ENCODE measurements at regions not wholly inside any gene's neighbourhood (a gene's known extent, or its start where the extent isn't known, plus 50 kb on each side); places are given as distances from the start of the nearest gene placed in this dataset.
A peak's percentile ranks its signal among the peaks of the same experiment; 100 is the strongest.

GRCh38 chrX:16376056-16376455, 208.8 kb downstream of the MAGEB17 start:
- Histone ChIP-seq H3K36me3 (ENCODE audit: control insufficient read depth, insufficient read depth, low read length) (no peaks in the 10 kb centered on the region), H3K9me3 (replicated peaks; ENCODE audit: control insufficient read depth, low read depth, low read length) (no peaks in the 10 kb centered on the region), H3K27ac (ENCODE audit: low read length) (no peak overlapping the region), H3K4me3 (ENCODE audit: low read length) (no peak overlapping the region), H3K27me3 (ENCODE audit: control insufficient read depth, insufficient read depth, low read length) (peaks cover 8% of the 10 kb centered on the region), H3K4me1 (ENCODE audit: control insufficient read depth, insufficient read depth, low read length) (no peaks in the 10 kb centered on the region)
- no peak for DNase-seq
- WGBS (ENCODE audit: insufficient coverage) = no CpG with 5 or more reads among the region's 2 CpGs

GRCh38 chrX:16386126-16386525, 218.8 kb downstream of the MAGEB17 start:
- no peaks in the 10 kb centered on the region for H3K36me3 ChIP-seq (ENCODE audit: control insufficient read depth, insufficient read depth, low read length)
- no peak overlapping the region for H3K4me3 ChIP-seq (ENCODE audit: low read length)
- no peaks in the 10 kb centered on the region for H3K4me1 ChIP-seq (ENCODE audit: control insufficient read depth, insufficient read depth, low read length)
- peaks cover 7% of the 10 kb centered on the region for H3K27me3 ChIP-seq (ENCODE audit: control insufficient read depth, insufficient read depth, low read length)
- DNase-seq = peak; percentile 10
- H3K9me3 ChIP-seq (replicated peaks; ENCODE audit: control insufficient read depth, low read depth, low read length) = no peaks in the 10 kb centered on the region
- H3K27ac ChIP-seq (ENCODE audit: low read length) = no peak overlapping the region

GRCh38 chrX:16392597-16392996, 225.3 kb downstream of the MAGEB17 start:
- no CpG with 5 or more reads among the region's 2 CpGs for WGBS (ENCODE audit: insufficient coverage)
- H3K27ac ChIP-seq (ENCODE audit: low read length) = no peak overlapping the region
- H3K9me3 ChIP-seq (replicated peaks; ENCODE audit: control insufficient read depth, low read depth, low read length) = no peaks in the 10 kb centered on the region
- DNase-seq = no peak
- peaks cover 7% of the 10 kb centered on the region for H3K27me3 ChIP-seq (ENCODE audit: control insufficient read depth, insufficient read depth, low read length)
- no peaks in the 10 kb centered on the region for H3K4me1 ChIP-seq (ENCODE audit: control insufficient read depth, insufficient read depth, low read length)
- no peak overlapping the region for H3K4me3 ChIP-seq (ENCODE audit: low read length)
- no peaks in the 10 kb centered on the region for H3K36me3 ChIP-seq (ENCODE audit: control insufficient read depth, insufficient read depth, low read length)

- 17% methylated on average over 1 of the region's 3 CpGs for WGBS (ENCODE audit: insufficient coverage)
- DNase-seq = no peak
- no peak overlapping the region for H3K4me3 ChIP-seq (ENCODE audit: low read length)
These were observed 227.0 kb downstream of the MAGEB17 start for GRCh38 chrX:16394290-16394689.

GRCh38 chrX:16403808-16404207, 236.5 kb downstream of the MAGEB17 start:
- no peak overlapping the region for H3K27ac ChIP-seq (ENCODE audit: low read length)
- no peak overlapping the region for H3K4me3 ChIP-seq (ENCODE audit: low read length)
- no peaks in the 10 kb centered on the region for H3K9me3 ChIP-seq (replicated peaks; ENCODE audit: control insufficient read depth, low read depth, low read length)
- no peak for DNase-seq
- H3K36me3 ChIP-seq (ENCODE audit: control insufficient read depth, insufficient read depth, low read length) = no peaks in the 10 kb centered on the region
- no peaks in the 10 kb centered on the region for H3K4me1 ChIP-seq (ENCODE audit: control insufficient read depth, insufficient read depth, low read length)
- no CpG with 5 or more reads among the region's 2 CpGs for WGBS (ENCODE audit: insufficient coverage)
- peaks cover 12% of the 10 kb centered on the region for H3K27me3 ChIP-seq (ENCODE audit: control insufficient read depth, insufficient read depth, low read length)

More at GRCh38 chrX:16394290-16394689, 227.0 kb downstream of the MAGEB17 start:
- H3K27me3 ChIP-seq (ENCODE audit: control insufficient read depth, insufficient read depth, low read length) = peaks cover 5% of the 10 kb centered on the region
- H3K27ac ChIP-seq (ENCODE audit: low read length) = no peak overlapping the region
- H3K36me3 ChIP-seq (ENCODE audit: control insufficient read depth, insufficient read depth, low read length) = no peaks in the 10 kb centered on the region
- no peaks in the 10 kb centered on the region for H3K4me1 ChIP-seq (ENCODE audit: control insufficient read depth, insufficient read depth, low read length)
- H3K9me3 ChIP-seq (replicated peaks; ENCODE audit: control insufficient read depth, low read depth, low read length) = no peaks in the 10 kb centered on the region

- no peaks in the 10 kb centered on the region for H3K4me1 ChIP-seq (ENCODE audit: control insufficient read depth, insufficient read depth, low read length)
- WGBS (ENCODE audit: insufficient coverage) = no CpG with 5 or more reads among the region's 1 CpG
- DNase-seq = no peak
- peaks cover 7% of the 10 kb centered on the region for H3K27me3 ChIP-seq (ENCODE audit: control insufficient read depth, insufficient read depth, low read length)
- H3K36me3 ChIP-seq (ENCODE audit: control insufficient read depth, insufficient read depth, low read length) = no peaks in the 10 kb centered on the region
- H3K27ac ChIP-seq (ENCODE audit: low read length) = no peak overlapping the region
- peaks cover 4% of the 10 kb centered on the region for H3K9me3 ChIP-seq (replicated peaks; ENCODE audit: control insufficient read depth, low read depth, low read length)
- no peak overlapping the region for H3K4me3 ChIP-seq (ENCODE audit: low read length)
These were observed 233.4 kb upstream of the S100G start for GRCh38 chrX:16416588-16416987.

- DNase-seq = peak; percentile 46
- Histone ChIP-seq H3K27me3 (ENCODE audit: control insufficient read depth, insufficient read depth, low read length) (peaks cover 9% of the 10 kb centered on the region), H3K36me3 (ENCODE audit: control insufficient read depth, insufficient read depth, low read length) (no peaks in the 10 kb centered on the region), H3K4me3 (ENCODE audit: low read length) (no peak overlapping the region), H3K4me1 (ENCODE audit: control insufficient read depth, insufficient read depth, low read length) (no peaks in the 10 kb centered on the region), H3K27ac (ENCODE audit: low read length) (no peak overlapping the region), H3K9me3 (replicated peaks; ENCODE audit: control insufficient read depth, low read depth, low read length) (peaks cover 4% of the 10 kb centered on the region)
These were observed 231.3 kb upstream of the S100G start for GRCh38 chrX:16418650-16419049.

GRCh38 chrX:16427668-16428067, 222.3 kb upstream of the S100G start:
- Histone ChIP-seq H3K27ac (ENCODE audit: low read length) (no peak overlapping the region), H3K9me3 (replicated peaks; ENCODE audit: control insufficient read depth, low read depth, low read length) (no peaks in the 10 kb centered on the region), H3K4me3 (ENCODE audit: low read length) (no peak overlapping the region), H3K27me3 (ENCODE audit: control insufficient read depth, insufficient read depth, low read length) (peaks cover 19% of the 10 kb centered on the region), H3K36me3 (ENCODE audit: control insufficient read depth, insufficient read depth, low read length) (no peaks in the 10 kb centered on the region), H3K4me1 (ENCODE audit: control insufficient read depth, insufficient read depth, low read length) (no peaks in the 10 kb centered on the region)
- 86% methylated on average over 1 of the region's 3 CpGs for WGBS (ENCODE audit: insufficient coverage)
- no peak for DNase-seq

GRCh38 chrX:16429406-16429805, 220.6 kb upstream of the S100G start:
- H3K27me3 ChIP-seq (ENCODE audit: control insufficient read depth, insufficient read depth, low read length) = peaks cover 26% of the 10 kb centered on the region
- H3K9me3 ChIP-seq (replicated peaks; ENCODE audit: control insufficient read depth, low read depth, low read length) = no peaks in the 10 kb centered on the region
- WGBS (ENCODE audit: insufficient coverage) = 73% methylated on average over 1 of the region's 4 CpGs
- no peak for DNase-seq
- H3K4me3 ChIP-seq (ENCODE audit: low read length) = no peak overlapping the region
- H3K36me3 ChIP-seq (ENCODE audit: control insufficient read depth, insufficient read depth, low read length) = no peaks in the 10 kb centered on the region
- H3K27ac ChIP-seq (ENCODE audit: low read length) = no peak overlapping the region
- no peaks in the 10 kb centered on the region for H3K4me1 ChIP-seq (ENCODE audit: control insufficient read depth, insufficient read depth, low read length)

GRCh38 chrX:16431266-16431665, 218.7 kb upstream of the S100G start:
- Histone ChIP-seq H3K4me1 (ENCODE audit: control insufficient read depth, insufficient read depth, low read length) (no peaks in the 10 kb centered on the region), H3K27ac (ENCODE audit: low read length) (no peak overlapping the region), H3K36me3 (ENCODE audit: control insufficient read depth, insufficient read depth, low read length) (no peaks in the 10 kb centered on the region), H3K9me3 (replicated peaks; ENCODE audit: control insufficient read depth, low read depth, low read length) (no peaks in the 10 kb centered on the region), H3K27me3 (ENCODE audit: control insufficient read depth, insufficient read depth, low read length) (peaks cover 28% of the 10 kb centered on the region), H3K4me3 (ENCODE audit: low read length) (no peak overlapping the region)
- WGBS (ENCODE audit: insufficient coverage) = no CpG with 5 or more reads among the region's 1 CpG
- no peak for DNase-seq

- no peaks in the 10 kb centered on the region for H3K36me3 ChIP-seq (ENCODE audit: control insufficient read depth, insufficient read depth, low read length)
- no peak overlapping the region for H3K4me3 ChIP-seq (ENCODE audit: low read length)
- WGBS (ENCODE audit: insufficient coverage) = 86% methylated on average over 1 of the region's 3 CpGs
- H3K9me3 ChIP-seq (replicated peaks; ENCODE audit: control insufficient read depth, low read depth, low read length) = no peaks in the 10 kb centered on the region
- peaks cover 29% of the 10 kb centered on the region for H3K27me3 ChIP-seq (ENCODE audit: control insufficient read depth, insufficient read depth, low read length)
- H3K27ac ChIP-seq (ENCODE audit: low read length) = no peak overlapping the region
- H3K4me1 ChIP-seq (ENCODE audit: control insufficient read depth, insufficient read depth, low read length) = no peaks in the 10 kb centered on the region
- DNase-seq = no peak
These were observed 216.9 kb upstream of the S100G start for GRCh38 chrX:16433021-16433420.

Measured in muscle of leg (tissue), 3 donors.